ENCODE measurements at regions not wholly inside any gene's neighbourhood (a gene's known extent, or its start where the extent isn't known, plus 50 kb on each side); places are given as distances from the start of the nearest gene placed in this dataset.

GRCh38 chrX:859329-859728, 228.7 kb downstream of the SHOX start:
- H4K5ac ChIP-seq (ENCODE audit: low read depth, low read length): no peak overlapping the region
- DNase-seq (no peak), ATAC-seq (ENCODE audit: low read depth) (no peak)
- no peak overlapping the region for H4K8ac ChIP-seq (ENCODE audit: low read depth in 2 of 2, low read length in 2 of 2)
- no peak overlapping the region for H3K4ac ChIP-seq (ENCODE audit: low read depth, low read length)
- no peak overlapping the region for H3K27ac ChIP-seq (ENCODE audit: insufficient read depth, low read length)
- no peak overlapping the region for H3K4me3 ChIP-seq (ENCODE audit: insufficient read depth, low read depth, low read length)
- H3K4me1 ChIP-seq (ENCODE audit: control insufficient read depth, insufficient read depth, low read length): no peaks in the 10 kb centered on the region
- WGBS, 2 experiments (ENCODE audit: extremely low coverage in 2 of 2, insufficient read length in 1 of 2): 57% methylated on average over 1 of the region's 1 CpG; no CpG with 5 or more reads in 1 of the 2 experiments
- dilution Hi-C loops (cut with HindIII; ENCODE audit: low sequenced_read_pairs, unreplicated experiment): no loop called here
- H2BK5ac ChIP-seq (ENCODE audit: low read depth, low read length, poor library complexity, severe bottlenecking): no peak overlapping the region
- H3K9me1 ChIP-seq (ENCODE audit: insufficient read depth, low read length): no peaks in the 10 kb centered on the region
- H4K91ac ChIP-seq (ENCODE audit: insufficient read depth, low read depth, low read length): no peak overlapping the region
- BruUV-seq (replicated peaks): no TSS peak
- H3K4me2 ChIP-seq (ENCODE audit: low read depth, low read length): no peak overlapping the region
- H3K9ac ChIP-seq (ENCODE audit: low read depth, low read length): no peak overlapping the region
- intact Hi-C loops (cut with micrococcal nuclease): no loop called here
- H2AFZ ChIP-seq (replicated peaks; ENCODE audit: low read length, poor library complexity): no peak overlapping the region
- no peaks in the 10 kb centered on the region for H3K27me3 ChIP-seq (ENCODE audit: control insufficient read depth, insufficient read depth, low read length)
- H2BK20ac ChIP-seq (ENCODE audit: low read depth, low read length): no peak overlapping the region
- CTCF ChIA-PET: no interaction called here
- in situ Hi-C loops (cut with MboI; ENCODE audit: low sequenced_read_pairs): no loop called here
- no peaks in the 10 kb centered on the region for H3K36me3 ChIP-seq (ENCODE audit: control insufficient read depth, insufficient read depth, low read length)
- no peak overlapping the region for H3K14ac ChIP-seq (replicated peaks; ENCODE audit: low read depth, low read length)
- H3K79me1 ChIP-seq (ENCODE audit: low read depth in 1 of 2, low read length in 2 of 2): no peaks in the 10 kb centered on the region
- peaks cover 14% of the 10 kb centered on the region; the same call in 1 of the 2 replicates for H3K9me3 ChIP-seq (ENCODE audit: control insufficient read depth, insufficient read depth, low read length)
- H3K23ac ChIP-seq (ENCODE audit: low read depth, low read length): no peak overlapping the region
- H2BK15ac ChIP-seq (ENCODE audit: low read depth, low read length): no peak overlapping the region
- no peak overlapping the region for H2AK9ac ChIP-seq (replicated peaks; ENCODE audit: low read depth, low read length, poor library complexity)
- no peaks in the 10 kb centered on the region for H4K20me1 ChIP-seq (ENCODE audit: insufficient read depth, low read length)
- no peak overlapping the region for H2BK120ac ChIP-seq (ENCODE audit: low read depth, low read length)
- H3K18ac ChIP-seq (ENCODE audit: low read depth, low read length): no peak overlapping the region
- POLR2A ChIA-PET (ENCODE audit: unreplicated experiment): no interaction called here
- no peak overlapping the region for H2AK5ac ChIP-seq (ENCODE audit: low read depth, low read length)
- H3K56ac ChIP-seq (ENCODE audit: extremely low read depth, insufficient read depth, low read length): no peak overlapping the region
- no peak for TF ChIP-seq CEBPB (IDR thresholded peaks at IDR 0.05; ENCODE audit: low read depth, low read length)
- no peak for TF ChIP-seq MAFK (IDR thresholded peaks at IDR 0.05; ENCODE audit: low read depth, low read length)
- TF ChIP-seq RCOR1 (IDR thresholded peaks at IDR 0.05; ENCODE audit: insufficient replicate concordance, low read length): no peak
- TF ChIP-seq CTCF (conservative IDR thresholded peaks at IDR 0.05; ENCODE audit: low read depth, low read length): no peak
- TF ChIP-seq USF2 (IDR thresholded peaks at IDR 0.05; ENCODE audit: low read depth, low read length): no peak
- TF ChIP-seq RAD21 (IDR thresholded peaks at IDR 0.05; ENCODE audit: low read length): no peak
- TF ChIP-seq MXI1 (IDR thresholded peaks at IDR 0.05; ENCODE audit: borderline replicate concordance, low read depth, low read length): no peak
- no peak for TF ChIP-seq SMC3 (IDR thresholded peaks at IDR 0.05; ENCODE audit: low read depth, low read length)
- TF ChIP-seq MAZ (IDR thresholded peaks at IDR 0.05; ENCODE audit: borderline replicate concordance, low read depth, low read length): no peak
- TF ChIP-seq RFX5 (IDR thresholded peaks at IDR 0.05; ENCODE audit: low read depth, low read length): no peak
